Ovary (tissue), 7 donors: ENCODE measurements at regions not wholly inside any gene's neighbourhood (a gene's known extent, or its start where the extent isn't known, plus 50 kb on each side); places are given as distances from the start of the nearest gene placed in this dataset.

Experiments
- DNase-seq, 5 donors: peaks; one replicate each; pipeline ENCODE4 v3.0.0-alpha.2; 2019 to 2020
- H3K27ac ChIP-seq, 2 donors: fragments of 200-600 bp; one replicate each; pipeline versions ENCODE4 v1.5.1 to v1.8.0; 2019 to 2022
- H3K27me3 ChIP-seq: fragments of 200-600 bp; one replicate; pipeline ENCODE4 v1.8.0; 2022
- H3K36me3 ChIP-seq: fragments of 200-600 bp; sonication (generic); one replicate; pipeline ENCODE4 v1.5.1; 2019
- H3K4me1 ChIP-seq: one replicate; pipeline ENCODE4 v1.8.1; 2013; ENCODE audit warnings: mild to moderate bottlenecking, moderate library complexity; ENCODE audit not compliant: insufficient read depth
- H3K4me3 ChIP-seq: fragments of 200-600 bp; sonication (generic); one replicate; pipeline ENCODE4 v1.5.1; 2017
- H3K9me3 ChIP-seq, 2 donors: fragments of 200-600 bp in 1 of 2; sonication (generic) in 1 of 2; one replicate each; pipeline versions ENCODE4 v1.5.1 to v1.8.1; 2013 to 2019; ENCODE audit warnings: mild to moderate bottlenecking in 1 of 2, moderate library complexity in 1 of 2
- CTCF ChIP-seq, 3 donors: fragments of 450-650 bp in 2 of 3; fragments of 200-600 bp in 1 of 3; IDR thresholded peaks; one replicate each; pipeline versions ENCODE4 v1.5.1 to v1.8.0; 2016 to 2022; ENCODE audit warnings: antibody characterized with exemption in 3 of 3, mild to moderate bottlenecking in 1 of 3
- EP300 ChIP-seq: sonication (generic); formaldehyde crosslinking; IDR thresholded peaks from one replicate; pipeline ENCODE4 v1.6.1; 2017; ENCODE audit warnings: antibody characterized with exemption
- POLR2A ChIP-seq: fragments of 450-650 bp; IDR thresholded peaks from one replicate; pipeline ENCODE4 v1.6.1; 2017; ENCODE audit warnings: antibody characterized with exemption, mild to moderate bottlenecking, moderate library complexity
- WGBS, 3 donors: extraction: QIAGEN DNeasy Blood & Tissue Kit in 1 of 3; methylation state at CpG; one replicate each; pipeline versions ENCODE4 v1.1.5 to v1.1.7; 2013 to 2017; 5-methylcytosine and 5-hydroxymethylcytosine counted together
- intact Hi-C, 4 donors: fragments of 100-400 bp; cut with DNase I; formaldehyde crosslinking; loops; one replicate each; pipeline versions ENCODE4 v1.11.0 to v1.15.1; 2022 to 2023
- donor health status: DM: no; HTN: no; CAD: no; lungs with moderate emphysema.
- donor health status: DM: no; HTN: no; CAD: no.
- donor health status: Bipolar disorder and iron deficiency.
- donor health status: DM: no; HTN: no; CAD: no.
- donor health status: DM: yes; HTN: yes; CAD: no.

GRCh38 chr16:85382717-85383118, 230.4 kb upstream of the GSE1 start:
- H3K4me3 ChIP-seq, result no peak overlapping the region
- H3K27me3 ChIP-seq, result no peaks in the 10 kb centered on the region
- intact Hi-C loops, result no loop called here
- H3K4me1 ChIP-seq, result peaks cover 2% of the 10 kb centered on the region
- H3K36me3 ChIP-seq, result no peaks in the 10 kb centered on the region
- no peak for DNase-seq
- no peak overlapping the region for H3K27ac ChIP-seq
- TF ChIP-seq POLR2A (no peak), CTCF (IDR thresholded peaks at IDR 0.05) (no peak), EP300 (no peak)
- H3K9me3 ChIP-seq, result no peaks in the 10 kb centered on the region
- 92 to 94% (median 94%) methylated on average over 11 of the region's 11 CpGs for WGBS, 3 donors

GRCh38 chr16:85383836-85384832, 229.0 kb upstream of the GSE1 start:
- 85 to 91% (median 86%) methylated on average over 19 of the region's 19 CpGs for WGBS, 3 donors
- H3K4me3 ChIP-seq, result no peak overlapping the region
- DNase-seq, result peak in 2 of 5 donors; percentile 16 to 33
- H3K27ac ChIP-seq, result no peak overlapping the region
- H3K4me1 ChIP-seq, result peaks cover 2% of the 10 kb centered on the region
- intact Hi-C loops, result no loop called here
- no peaks in the 10 kb centered on the region for H3K27me3 ChIP-seq
- H3K9me3 ChIP-seq, result no peaks in the 10 kb centered on the region
- H3K36me3 ChIP-seq, result no peaks in the 10 kb centered on the region
- TF ChIP-seq POLR2A (no peak), EP300 (no peak), CTCF (IDR thresholded peaks at IDR 0.05) (no peak)

- peak in 3 of 5 donors; percentile 29 to 35 (median 31) for DNase-seq
- Histone ChIP-seq H3K4me3 (no peak overlapping the region), H3K4me1 (peaks cover 2% of the 10 kb centered on the region), H3K9me3 (no peaks in the 10 kb centered on the region), H3K27me3 (no peaks in the 10 kb centered on the region), H3K36me3 (no peaks in the 10 kb centered on the region), H3K27ac (no peak overlapping the region)
- intact Hi-C loops, result no loop called here
- TF ChIP-seq EP300, result no peak
- TF ChIP-seq POLR2A, result no peak
- no peak for TF ChIP-seq CTCF (IDR thresholded peaks at IDR 0.05)
- 80 to 87% (median 86%) methylated on average over 14 to 20 of the region's 20 CpGs for WGBS, 3 donors
Measured at GRCh38 chr16:85384833-85385462, 228.2 kb upstream of the GSE1 start.

GRCh38 chr16:85385463-85386331, 227.4 kb upstream of the GSE1 start:
- Histone ChIP-seq H3K9me3 (no peaks in the 10 kb centered on the region), H3K4me1 (peaks cover 2% of the 10 kb centered on the region), H3K36me3 (no peaks in the 10 kb centered on the region), H3K27ac (no peak overlapping the region), H3K27me3 (no peaks in the 10 kb centered on the region), H3K4me3 (no peak overlapping the region)
- DNase-seq, result peak in 4 of 5 donors; percentile 7 to 41 (median 26)
- no peak for TF ChIP-seq POLR2A
- no peak for TF ChIP-seq EP300
- TF ChIP-seq CTCF (IDR thresholded peaks at IDR 0.05), result no peak
- 74 to 83% (median 78%) methylated on average over 25 to 32 of the region's 32 CpGs for WGBS, 3 donors
- intact Hi-C loops, result no loop called here
